Cardiac muscle cell (in vitro differentiated cells and primary cell): ENCODE measurements at regions not wholly inside any gene's neighbourhood (a gene's known extent, or its start where the extent isn't known, plus 50 kb on each side); places are given as distances from the start of the nearest gene placed in this dataset.

Source experiments
- DNase-seq, 2 donors: peaks; one replicate each; pipeline versions ENCODE4 v3.0.0 to v3.0.0-alpha.2; 2010 to 2017; ENCODE audit warnings: low read depth in 1 of 2, low spot score in 1 of 2
- H3K27ac ChIP-seq: fragments of 200-600 bp; sonication (generic); 2 replicates; pipeline ENCODE4 v1.5.1; 2016
- H3K27me3 ChIP-seq: fragments of 200-600 bp; sonication (generic); 2 replicates; pipeline ENCODE4 v1.6.0; 2016; ENCODE audit warnings: control low read depth
- H3K36me3 ChIP-seq: fragments of 200-600 bp; sonication (generic); 2 replicates; pipeline ENCODE4 v1.5.1; 2016; ENCODE audit warnings: control low read depth
- H3K4me1 ChIP-seq: fragments of 200-600 bp; sonication (generic); 2 replicates; pipeline ENCODE4 v1.8.1; 2017; ENCODE audit warnings: low read depth, mild to moderate bottlenecking, mixed run types
- H3K4me3 ChIP-seq: fragments of 200-600 bp; sonication (generic); 2 replicates; pipeline ENCODE4 v1.5.1; 2016; ENCODE audit warnings: mild to moderate bottlenecking
- H3K9me3 ChIP-seq: fragments of 200-600 bp; sonication (generic); 2 replicates; pipeline ENCODE4 v1.5.1; 2017; ENCODE audit warnings: low read depth, mild to moderate bottlenecking, control low read depth
- CTCF ChIP-seq: IDR thresholded peaks from 2 replicates; pipeline ENCODE4 v1.5.1; 2012; ENCODE audit warnings: low read depth, mild to moderate bottlenecking, low read length

GRCh38 chr3:21927261-21927660 is 176.3 kb upstream of the ZNF385D start:
- no peak for TF ChIP-seq CTCF
- H3K36me3 ChIP-seq = no peaks in the 10 kb centered on the region
- no peaks in the 10 kb centered on the region for H3K4me1 ChIP-seq
- DNase-seq = no peak
- no peak overlapping the region for H3K4me3 ChIP-seq
- H3K27ac ChIP-seq = no peak overlapping the region
- no peaks in the 10 kb centered on the region for H3K9me3 ChIP-seq
- no peaks in the 10 kb centered on the region for H3K27me3 ChIP-seq

DNA sequence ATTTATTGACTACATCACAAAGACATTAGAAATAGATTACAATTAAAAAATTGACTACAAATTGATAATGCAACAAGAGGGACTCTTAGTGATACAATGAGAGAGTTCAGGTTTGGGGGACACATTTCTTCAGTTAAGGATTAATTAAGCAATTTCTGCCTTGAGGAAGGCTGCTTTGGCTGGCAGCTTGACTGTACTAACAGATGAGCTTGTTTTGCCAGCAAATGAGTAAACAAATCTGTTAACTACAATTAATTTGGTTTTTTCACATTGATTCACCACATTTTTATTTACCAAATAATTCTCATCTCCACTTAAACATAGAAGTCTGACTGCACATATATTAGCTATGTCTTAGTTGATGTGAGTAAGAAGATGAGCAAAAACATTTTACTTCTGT is 183.6 kb upstream of the ZNF385D start:
- no peaks in the 10 kb centered on the region for H3K4me1 ChIP-seq
- H3K27me3 ChIP-seq = no peaks in the 10 kb centered on the region
- H3K4me3 ChIP-seq = no peak overlapping the region
- no peaks in the 10 kb centered on the region for H3K9me3 ChIP-seq
- H3K36me3 ChIP-seq = no peaks in the 10 kb centered on the region
- no peak for TF ChIP-seq CTCF
- no peak for DNase-seq
- H3K27ac ChIP-seq = no peak overlapping the region

DNA sequence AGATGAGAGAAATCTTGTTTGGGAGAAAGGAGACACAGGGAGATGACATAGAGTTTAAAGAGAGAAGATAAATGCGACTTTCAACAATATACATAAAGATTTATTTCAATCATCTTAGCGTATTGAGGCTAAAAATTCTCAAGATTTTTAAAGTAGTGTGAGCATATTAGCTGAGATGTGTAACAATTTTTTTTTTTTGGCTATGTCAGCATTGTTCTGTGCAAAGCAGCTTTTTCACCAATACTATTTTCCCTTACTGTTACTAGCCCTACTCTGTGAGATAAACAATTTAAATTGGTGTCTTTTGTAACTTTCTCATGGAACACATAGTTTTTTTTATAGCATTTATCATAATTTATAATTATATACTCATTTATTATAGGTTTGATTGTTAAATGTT is 185.2 kb upstream of the ZNF385D start:
- DNase-seq = no peak
- no peaks in the 10 kb centered on the region for H3K9me3 ChIP-seq
- no peaks in the 10 kb centered on the region for H3K36me3 ChIP-seq
- no peak overlapping the region for H3K4me3 ChIP-seq
- no peak overlapping the region for H3K27ac ChIP-seq
- H3K27me3 ChIP-seq = no peaks in the 10 kb centered on the region
- no peaks in the 10 kb centered on the region for H3K4me1 ChIP-seq
- no peak for TF ChIP-seq CTCF

DNA sequence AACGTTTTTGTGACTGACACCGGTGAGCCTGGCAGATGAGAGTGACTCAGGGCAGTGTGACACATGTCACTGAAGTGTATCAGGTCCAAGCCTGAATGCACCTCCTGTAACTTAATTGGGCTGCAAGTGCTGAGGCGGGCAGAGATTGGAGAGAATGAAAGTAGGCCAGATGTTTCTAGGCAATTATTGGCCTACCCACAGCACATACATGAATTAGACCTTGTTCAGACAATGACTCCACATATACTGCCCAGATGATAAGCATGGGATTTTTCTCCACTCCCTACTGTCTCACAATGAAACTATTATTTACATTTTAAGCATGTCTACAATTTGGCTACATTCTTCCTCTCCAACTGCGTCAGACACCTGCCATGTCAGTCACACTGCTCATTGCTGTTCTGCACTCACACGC is 187.3 kb upstream of the ZNF385D start:
- Histone ChIP-seq H3K27ac (no peak overlapping the region), H3K4me1 (no peaks in the 10 kb centered on the region), H3K9me3 (no peaks in the 10 kb centered on the region), H3K27me3 (no peaks in the 10 kb centered on the region), H3K4me3 (no peak overlapping the region), H3K36me3 (no peaks in the 10 kb centered on the region)
- TF ChIP-seq CTCF = no peak
- no peak for DNase-seq

DNA sequence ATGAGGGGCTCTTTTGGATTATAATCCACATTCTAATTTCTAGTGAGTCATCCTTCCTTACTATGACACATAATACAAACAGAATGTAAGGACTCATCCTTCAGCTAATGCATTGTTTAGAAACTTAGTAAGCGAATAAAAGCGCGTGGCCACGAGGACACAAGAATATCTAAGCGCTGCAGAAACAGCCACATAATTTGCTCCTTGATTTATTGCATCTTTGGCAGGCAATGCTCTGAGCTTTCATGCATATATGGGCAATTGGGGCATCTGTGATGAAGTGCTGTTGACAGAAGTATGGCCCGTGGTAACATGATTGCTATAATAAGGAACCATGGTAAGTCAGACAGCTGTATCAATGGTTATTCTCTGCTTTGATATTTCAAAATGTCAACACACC is 191.3 kb upstream of the ZNF385D start:
- Histone ChIP-seq H3K4me1 (no peaks in the 10 kb centered on the region), H3K36me3 (no peaks in the 10 kb centered on the region), H3K9me3 (no peaks in the 10 kb centered on the region), H3K4me3 (no peak overlapping the region), H3K27ac (no peak overlapping the region), H3K27me3 (no peaks in the 10 kb centered on the region)
- peak in 1 of 2 donors; percentile 49 for DNase-seq
- no peak for TF ChIP-seq CTCF

DNA sequence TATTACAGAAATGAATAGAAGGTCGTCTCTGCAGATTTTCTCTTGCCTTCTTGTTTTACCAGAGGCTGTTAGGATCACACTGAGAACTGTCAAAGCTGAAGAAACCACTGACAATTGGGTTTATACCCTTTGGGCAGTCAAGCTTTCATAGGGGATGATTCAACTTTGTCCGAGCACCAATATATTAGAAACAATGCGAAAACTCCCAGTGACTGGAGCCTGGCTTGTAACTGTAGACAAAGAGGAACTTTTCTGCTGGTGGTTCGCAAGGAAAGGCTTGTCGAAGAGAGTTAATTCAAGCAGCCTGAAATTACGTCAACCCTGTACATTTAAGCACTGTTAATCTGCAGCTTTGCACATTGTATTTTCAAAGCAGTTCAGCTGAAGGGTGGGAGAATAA is 193.2 kb upstream of the ZNF385D start:
- no peaks in the 10 kb centered on the region for H3K4me1 ChIP-seq
- H3K9me3 ChIP-seq = no peaks in the 10 kb centered on the region
- TF ChIP-seq CTCF = no peak
- no peaks in the 10 kb centered on the region for H3K36me3 ChIP-seq
- no peak overlapping the region for H3K4me3 ChIP-seq
- H3K27ac ChIP-seq = no peak overlapping the region
- no peaks in the 10 kb centered on the region for H3K27me3 ChIP-seq
- peak; percentile 12 to 42 for DNase-seq
